Coronary artery (tissue), 2 donors: ENCODE measurements at regions not wholly inside any gene's neighbourhood (a gene's known extent, or its start where the extent isn't known, plus 50 kb on each side); places are given as distances from the start of the nearest gene placed in this dataset.

Source experiments
- DNase-seq: peaks from one replicate; pipeline ENCODE4 v3.0.0-alpha.2; 2017; ENCODE audit warnings: low spot score
- H3K27ac ChIP-seq, 2 donors: fragments of 200-600 bp; sonication (generic); one replicate each; pipeline ENCODE4 v1.5.1; 2016 to 2019
- H3K4me3 ChIP-seq: fragments of 200-600 bp; sonication (generic); 2 replicates; pipeline ENCODE4 v1.5.1; 2016; ENCODE audit warnings: mild to moderate bottlenecking, moderate library complexity
- TF ChIP-seq, protein P1 (sequence below): fragments of 200-600 bp; sonication (generic); IDR thresholded peaks from one replicate; pipeline ENCODE4 v1.5.1; 2019; ENCODE audit warnings: antibody characterized with exemption

- TF ChIP-seq, protein P1, sequence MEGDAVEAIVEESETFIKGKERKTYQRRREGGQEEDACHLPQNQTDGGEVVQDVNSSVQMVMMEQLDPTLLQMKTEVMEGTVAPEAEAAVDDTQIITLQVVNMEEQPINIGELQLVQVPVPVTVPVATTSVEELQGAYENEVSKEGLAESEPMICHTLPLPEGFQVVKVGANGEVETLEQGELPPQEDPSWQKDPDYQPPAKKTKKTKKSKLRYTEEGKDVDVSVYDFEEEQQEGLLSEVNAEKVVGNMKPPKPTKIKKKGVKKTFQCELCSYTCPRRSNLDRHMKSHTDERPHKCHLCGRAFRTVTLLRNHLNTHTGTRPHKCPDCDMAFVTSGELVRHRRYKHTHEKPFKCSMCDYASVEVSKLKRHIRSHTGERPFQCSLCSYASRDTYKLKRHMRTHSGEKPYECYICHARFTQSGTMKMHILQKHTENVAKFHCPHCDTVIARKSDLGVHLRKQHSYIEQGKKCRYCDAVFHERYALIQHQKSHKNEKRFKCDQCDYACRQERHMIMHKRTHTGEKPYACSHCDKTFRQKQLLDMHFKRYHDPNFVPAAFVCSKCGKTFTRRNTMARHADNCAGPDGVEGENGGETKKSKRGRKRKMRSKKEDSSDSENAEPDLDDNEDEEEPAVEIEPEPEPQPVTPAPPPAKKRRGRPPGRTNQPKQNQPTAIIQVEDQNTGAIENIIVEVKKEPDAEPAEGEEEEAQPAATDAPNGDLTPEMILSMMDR = no peak
- no peak for DNase-seq
- no peak overlapping the region for H3K27ac ChIP-seq
- H3K4me3 ChIP-seq = no peak overlapping the region
Observed at GRCh38 chr11:116145187-116145865, 627.5 kb downstream of the BUD13 start.

- TF ChIP-seq, protein P1 = no peak
- no peak overlapping the region for H3K27ac ChIP-seq
- H3K4me3 ChIP-seq = no peak overlapping the region
- DNase-seq = no peak
Observed at GRCh38 chr11:116144387-116144958, 628.3 kb downstream of the BUD13 start.

- H3K4me3 ChIP-seq = no peak overlapping the region
- TF ChIP-seq, protein P1 = no peak
- DNase-seq = no peak
- H3K27ac ChIP-seq = no peak overlapping the region
Observed at GRCh38 chr11:116138280-116138679, 634.1 kb upstream of the CADM1 start.

- H3K27ac ChIP-seq = no peak overlapping the region
- DNase-seq = no peak
- H3K4me3 ChIP-seq = no peak overlapping the region
- TF ChIP-seq, protein P1 = no peak
Observed at GRCh38 chr11:116137753-116138152, 633.5 kb upstream of the CADM1 start.

- no peak overlapping the region for H3K27ac ChIP-seq
- H3K4me3 ChIP-seq = no peak overlapping the region
- TF ChIP-seq, protein P1 = no peak
- DNase-seq = no peak
Observed at GRCh38 chr11:116136987-116137674, 632.9 kb upstream of the CADM1 start.

DNA sequence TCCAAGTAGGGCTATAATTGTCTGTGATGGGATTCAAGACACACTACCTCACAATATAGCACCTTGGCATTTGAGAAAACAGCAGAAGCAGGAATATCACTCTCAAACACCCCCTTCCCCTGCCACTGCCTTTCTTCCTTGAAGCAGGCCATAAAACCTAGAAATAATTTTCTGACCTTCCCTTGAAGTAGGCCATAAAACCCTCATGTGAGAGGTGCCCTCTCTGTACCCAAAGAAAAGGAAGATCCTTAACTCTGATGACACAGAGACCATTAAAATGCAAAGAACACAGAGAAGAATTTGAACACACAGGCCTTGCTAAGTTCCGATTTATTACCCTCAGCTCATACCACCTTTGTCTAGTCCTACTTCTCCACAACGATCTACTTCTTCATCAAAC is 631.7 kb upstream of the CADM1 start:
- DNase-seq = no peak
- no peak overlapping the region for H3K27ac ChIP-seq
- TF ChIP-seq, protein P1 = no peak
- no peak overlapping the region for H3K4me3 ChIP-seq
